Endothelial cell of umbilical vein (primary cell): ENCODE measurements at regions not wholly inside any gene's neighbourhood (a gene's known extent, or its start where the extent isn't known, plus 50 kb on each side); places are given as distances from the start of the nearest gene placed in this dataset.

Source experiments
- BruUV-seq: library from RNA; stranded (reverse); fragments of 400-500 nt; replicated peaks from 2 replicates; lab custom pipeline; 2021; lab: Mats Ljungman, UMichigan
- CTCF ChIA-PET: fragments of 300-600, 350-600 bp; sonication (Branson Sonifier 250); formaldehyde crosslinking; loops from one replicate; lab custom pipeline; 2021; ENCODE audit warnings: antibody characterized with exemption, inconsistent platforms; lab: Charles Lee
- POLR2A ChIA-PET: fragments of 300-600, 350-600 bp; sonication (Branson Sonifier 250); formaldehyde crosslinking; loops from one replicate; lab custom pipeline; 2021; ENCODE audit warnings: antibody characterized with exemption, inconsistent platforms; lab: Charles Lee
- DNase-seq: peaks from one replicate; pipeline ENCODE4 v3.0.0-alpha.2; 2011; ENCODE audit warnings: low read depth, low spot score
- FAIRE-seq: peaks from 2 replicates; lab custom pipeline; 2011; peaks lifted over from hg19 to GRCh38; lab: Jason Lieb, UNC
- H2AFZ ChIP-seq: 2 replicates; pipeline ENCODE4 v1.6.0; 2012; ENCODE audit warnings: low read depth, low read length, control low read depth, inconsistent platforms
- H3K27ac ChIP-seq: 2 replicates; pipeline ENCODE4 v1.5.1; 2011; ENCODE audit warnings: low read depth, mild to moderate bottlenecking, control low read depth, low read length, moderate library complexity; ENCODE audit not compliant: insufficient read depth
- H3K27me3 ChIP-seq, 2 experiments: 2 replicates each; pipeline versions ENCODE4 v1.6.0 to v1.6.1; 2011; ENCODE audit warnings: low read length in 2 of 2, mixed read lengths in 1 of 2; ENCODE audit not compliant: control insufficient read depth in 2 of 2, insufficient read depth in 2 of 2
- H3K36me3 ChIP-seq, 2 experiments: 2 replicates in 1 of 2; 3 replicates in 1 of 2; pipeline ENCODE4 v1.5.1; 2011; ENCODE audit warnings: low read length in 2 of 2, mild to moderate bottlenecking in 1 of 2, moderate library complexity in 1 of 2; ENCODE audit not compliant: control insufficient read depth in 2 of 2, insufficient read depth in 2 of 2; ENCODE audit errors: extremely low read depth in 1 of 2
- H3K4me1 ChIP-seq: 3 replicates; pipeline ENCODE4 v1.5.1; 2011; ENCODE audit warnings: mild to moderate bottlenecking, low read length; ENCODE audit not compliant: control insufficient read depth, insufficient read depth; ENCODE audit errors: extremely low read depth
- H3K4me2 ChIP-seq: 2 replicates; pipeline ENCODE4 v1.6.1; 2011; ENCODE audit warnings: low read length, control low read depth, mixed read lengths; ENCODE audit not compliant: insufficient read depth
- H3K4me3 ChIP-seq, 3 experiments: fragments of 200-600 bp in 1 of 3; sonication (generic), shearing (Covaris generic) in 1 of 3; replicated peaks in 1 of 3; 2 replicates each; pipeline ENCODE4 v1.5.1; 2011 to 2016; ENCODE audit warnings: control low read depth in 3 of 3, low read length in 3 of 3, mild to moderate bottlenecking in 2 of 3, inconsistent platforms in 1 of 3, low read depth in 1 of 3, moderate library complexity in 1 of 3; ENCODE audit not compliant: insufficient read depth in 1 of 3
- H3K79me2 ChIP-seq: 2 replicates; pipeline ENCODE4 v1.6.0; 2012; ENCODE audit warnings: low read length, inconsistent platforms; ENCODE audit not compliant: control insufficient read depth, insufficient read depth
- H3K9ac ChIP-seq: replicated peaks from 2 replicates; pipeline ENCODE3; 2011; ENCODE audit warnings: low read length, control low read depth; ENCODE audit not compliant: insufficient read depth; ENCODE audit errors: extremely low read depth
- H3K9me1 ChIP-seq: replicated peaks from 3 replicates; pipeline ENCODE4 v1.6.0; 2011; ENCODE audit warnings: mild to moderate bottlenecking, low read length; ENCODE audit not compliant: control insufficient read depth, insufficient read depth; ENCODE audit errors: extremely low read depth
- H3K9me3 ChIP-seq: replicated peaks from 2 replicates; pipeline ENCODE4 v1.5.1; 2012; ENCODE audit warnings: low read length, inconsistent platforms; ENCODE audit not compliant: control insufficient read depth, insufficient read depth
- H4K20me1 ChIP-seq: replicated peaks from 2 replicates; pipeline ENCODE3; 2011; ENCODE audit warnings: mild to moderate bottlenecking, low read length; ENCODE audit not compliant: control insufficient read depth, insufficient read depth; ENCODE audit errors: extremely low read depth
- CTCF ChIP-seq, 2 donors: IDR thresholded peaks; 1 replicate in 1 of 2; 2 replicates in 1 of 2; pipeline ENCODE4 v1.5.1; 2011; ENCODE audit warnings: low read length in 2 of 2, mild to moderate bottlenecking in 2 of 2, moderate library complexity in 2 of 2, control low read depth in 1 of 2, inconsistent platforms in 1 of 2, low read depth in 1 of 2; ENCODE audit not compliant: insufficient read depth in 1 of 2; ENCODE audit errors: extremely low read depth in 1 of 2
- EZH2 ChIP-seq: IDR thresholded peaks from 2 replicates; pipeline ENCODE4 v1.6.1; 2012; ENCODE audit warnings: borderline replicate concordance, low read depth, mild to moderate bottlenecking, moderate library complexity, low read length, inconsistent platforms; ENCODE audit not compliant: severe bottlenecking
- FOS ChIP-seq: IDR thresholded peaks from 2 replicates; pipeline ENCODE4 v1.6.1; 2011; ENCODE audit warnings: mild to moderate bottlenecking, low read length, moderate library complexity, borderline replicate concordance; ENCODE audit not compliant: insufficient read depth
- GATA2 ChIP-seq: IDR thresholded peaks from 2 replicates; pipeline ENCODE4 v1.7.0; 2011; ENCODE audit warnings: low read depth, mild to moderate bottlenecking, moderate library complexity, mixed read lengths, low read length; ENCODE audit not compliant: insufficient read length, insufficient read depth
- JUN ChIP-seq: IDR thresholded peaks from 2 replicates; pipeline ENCODE4 v1.6.1; 2011; ENCODE audit warnings: borderline replicate concordance, low read depth; ENCODE audit not compliant: insufficient read length, insufficient read depth
- MAX ChIP-seq: IDR thresholded peaks from 2 replicates; pipeline ENCODE4 v1.6.1; 2011; ENCODE audit not compliant: insufficient read depth, insufficient read length
- MYC ChIP-seq: IDR thresholded peaks from one replicate; pipeline ENCODE4 v1.6.1; 2011; ENCODE audit warnings: mild to moderate bottlenecking, low read depth, low read length
- POLR2A ChIP-seq: IDR thresholded peaks from 2 replicates; pipeline ENCODE4 v1.6.1; 2012; ENCODE audit warnings: low read depth, mild to moderate bottlenecking, control low read depth, low read length
- POLR2AphosphoS5 ChIP-seq: IDR thresholded peaks from 2 replicates; pipeline ENCODE4 v1.6.1; 2012; ENCODE audit warnings: low read depth, mild to moderate bottlenecking, control low read depth, low read length, moderate library complexity; ENCODE audit not compliant: insufficient read depth
- dilution Hi-C: fragments of 300-500 bp; cut with MboI; formaldehyde crosslinking; loops from one replicate; pipeline ENCODE4 v1.15.0; 2019; ENCODE audit warnings: low sequenced_read_pairs; ENCODE audit not compliant: extremely low pct_ligation_motif_present
- intact Hi-C: fragments of 100-400 bp; cut with micrococcal nuclease; formaldehyde crosslinking; loops from one replicate; pipeline ENCODE4 v1.10.0; 2022

GRCh38 chr12:95412482-95413311, 61.3 kb upstream of the METAP2 start:
- intact Hi-C loops = no loop called here
- H3K36me3 ChIP-seq = no peaks in the 10 kb centered on the region
- H3K9ac ChIP-seq = no peak overlapping the region
- FAIRE-seq (no peak), DNase-seq (no peak)
- H3K4me2 ChIP-seq = no peak overlapping the region
- no peaks in the 10 kb centered on the region for H3K9me3 ChIP-seq
- H3K4me3 ChIP-seq = no peak overlapping the region
- ChIA-PET POLR2A (no interaction called here), CTCF (interaction anchor here (1.0 to 1.3 kb wide), 3 partner anchors 11 to 162 kb away, joined by 3 to 4 read pairs (median 4); no protein-coding TSS in a partner anchor)
- dilution Hi-C loops = no loop called here
- H3K27me3 ChIP-seq = peaks cover 0 to 2% of the 10 kb centered on the region in 2 experiments
- H3K79me2 ChIP-seq = no peaks in the 10 kb centered on the region
- H3K27ac ChIP-seq = no peak overlapping the region
- H2AFZ ChIP-seq = no peak overlapping the region
- BruUV-seq = no TSS peak
- TF ChIP-seq MYC (no peak), JUN (no peak)
- H3K4me1 ChIP-seq = no peaks in the 10 kb centered on the region
- no peaks in the 10 kb centered on the region for H3K9me1 ChIP-seq
- H4K20me1 ChIP-seq = no peaks in the 10 kb centered on the region

- H2AFZ ChIP-seq = no peak overlapping the region
- intact Hi-C loops (no loop called here), dilution Hi-C loops (no loop called here)
- H3K27me3 ChIP-seq = peaks cover 0 to 2% of the 10 kb centered on the region in 2 experiments
- no peak for FAIRE-seq
- POLR2A ChIA-PET = no interaction called here
- BruUV-seq = no TSS peak
- no peak overlapping the region for H3K4me3 ChIP-seq
- no peaks in the 10 kb centered on the region for H3K9me1 ChIP-seq
- H3K27ac ChIP-seq = no peak overlapping the region
- no peaks in the 10 kb centered on the region for H3K4me1 ChIP-seq
- H3K9ac ChIP-seq = no peak overlapping the region
- H3K4me2 ChIP-seq = no peak overlapping the region
- H3K36me3 ChIP-seq = no peaks in the 10 kb centered on the region
- TF ChIP-seq POLR2AphosphoS5 = no peak
- no peak for TF ChIP-seq JUN
- TF ChIP-seq EZH2 = no peak
- no peak for TF ChIP-seq FOS
- TF ChIP-seq MAX = no peak
- no peak for TF ChIP-seq CTCF (IDR thresholded peaks at IDR 0.05; ENCODE audit: extremely low read depth in 1 of 2, insufficient read depth in 1 of 2, low read depth in 1 of 2, low read length in 2 of 2)
- no peak for TF ChIP-seq MYC
- TF ChIP-seq POLR2A = no peak
- TF ChIP-seq GATA2 = no peak
- DNase-seq = no peak
- H4K20me1 ChIP-seq = no peaks in the 10 kb centered on the region
- no peaks in the 10 kb centered on the region for H3K9me3 ChIP-seq
- CTCF ChIA-PET = no interaction called here
- no peaks in the 10 kb centered on the region for H3K79me2 ChIP-seq
Measured at GRCh38 chr12:95413576-95413975, 60.4 kb upstream of the METAP2 start.
